HG02938 (cell line): ENCODE measurements at regions not wholly inside any gene's neighbourhood (a gene's known extent, or its start where the extent isn't known, plus 50 kb on each side); places are given as distances from the start of the nearest gene placed in this dataset.

ENCODE experiments used
- ATAC-seq: cut with Tn5 transposase; IDR thresholded peaks from one replicate; pipeline ENCODE4 v1.9.1; 2021; ENCODE audit warnings: mild to moderate bottlenecking, moderate library complexity; ENCODE audit not compliant: unreplicated experiment

DNA sequence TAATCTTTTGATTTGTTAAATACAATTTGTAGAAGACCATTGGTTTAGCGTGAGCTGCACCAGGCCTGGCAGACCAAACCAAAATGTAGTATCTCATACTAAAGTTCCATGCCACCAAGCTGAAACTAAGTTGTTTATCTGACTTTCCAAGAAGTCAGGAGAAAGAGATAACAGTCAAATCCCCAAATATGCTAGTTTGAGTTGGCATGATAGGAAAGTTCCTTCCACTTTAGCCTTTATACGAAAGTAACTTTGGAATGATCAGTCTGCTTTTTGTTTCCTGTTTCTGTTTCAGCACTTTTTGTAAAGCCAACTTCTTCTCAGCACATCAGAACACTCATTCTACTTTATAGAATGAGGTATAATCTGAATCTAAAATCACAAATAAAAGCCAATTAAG lies 449.2 kb downstream of the GRXCR1 start:
- no peak for ATAC-seq

GRCh38 chr4:43343298-43343697 lies 450.8 kb downstream of the GRXCR1 start:
- no peak for ATAC-seq

GRCh38 chr4:43345323-43345925 lies 452.9 kb downstream of the GRXCR1 start:
- no peak for ATAC-seq

DNA sequence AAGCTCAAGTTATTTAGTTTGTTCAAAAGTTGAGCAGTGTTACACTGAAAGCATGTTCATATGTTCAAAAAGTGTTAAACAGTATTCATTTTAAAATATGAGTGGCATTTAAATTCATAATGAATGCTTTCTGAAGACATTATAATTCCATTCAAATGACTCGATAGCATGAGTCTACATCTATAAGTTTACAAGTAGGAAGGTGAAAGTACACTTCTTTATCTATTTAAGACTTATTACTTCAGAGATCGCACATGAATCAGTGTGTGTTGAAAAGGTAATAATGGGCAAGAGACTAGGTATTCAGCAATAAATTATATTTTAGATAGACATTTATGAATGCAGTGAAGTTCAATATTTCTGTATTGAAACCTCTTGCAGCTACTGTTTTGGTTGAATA lies 456.1 kb downstream of the GRXCR1 start:
- ATAC-seq = no peak

DNA sequence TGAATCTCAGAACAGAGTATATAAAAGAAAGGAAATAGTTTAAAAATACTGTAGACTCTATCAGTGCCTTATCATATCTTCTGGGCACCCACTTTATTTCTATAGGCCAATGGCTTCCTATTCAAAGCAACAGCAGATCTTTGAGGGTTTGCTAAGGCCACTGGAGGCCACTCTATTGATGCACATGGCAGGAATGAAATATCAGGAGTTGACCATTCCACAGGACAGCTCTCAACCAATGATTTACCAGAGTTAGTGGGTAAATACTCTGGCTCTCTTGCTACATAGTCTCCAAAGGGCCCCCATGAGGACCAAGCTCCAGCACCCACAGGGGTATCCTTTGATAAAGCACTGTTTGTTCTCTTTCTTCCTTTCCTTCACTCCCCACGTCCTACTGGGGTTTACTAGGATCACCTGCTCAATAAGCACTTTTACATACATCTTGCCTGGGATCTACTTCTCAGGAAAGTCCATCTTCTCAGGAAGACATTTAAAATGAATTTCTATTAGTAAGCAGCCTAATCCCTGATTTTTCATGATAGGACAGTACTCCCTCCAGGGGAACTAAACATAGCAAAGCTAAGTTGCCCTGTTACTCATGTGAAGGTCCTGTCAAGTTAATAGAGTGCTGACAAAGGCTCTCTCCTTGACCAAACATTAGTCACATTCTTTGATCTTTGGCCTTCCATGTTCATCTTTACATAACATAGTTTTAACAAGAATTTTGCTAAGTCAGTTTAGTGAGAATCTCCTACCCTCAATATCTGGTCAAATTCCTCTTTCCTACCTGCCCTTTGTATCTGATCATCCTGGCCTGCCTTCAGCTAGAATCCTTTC lies 459.7 kb downstream of the GRXCR1 start:
- no peak for ATAC-seq

DNA sequence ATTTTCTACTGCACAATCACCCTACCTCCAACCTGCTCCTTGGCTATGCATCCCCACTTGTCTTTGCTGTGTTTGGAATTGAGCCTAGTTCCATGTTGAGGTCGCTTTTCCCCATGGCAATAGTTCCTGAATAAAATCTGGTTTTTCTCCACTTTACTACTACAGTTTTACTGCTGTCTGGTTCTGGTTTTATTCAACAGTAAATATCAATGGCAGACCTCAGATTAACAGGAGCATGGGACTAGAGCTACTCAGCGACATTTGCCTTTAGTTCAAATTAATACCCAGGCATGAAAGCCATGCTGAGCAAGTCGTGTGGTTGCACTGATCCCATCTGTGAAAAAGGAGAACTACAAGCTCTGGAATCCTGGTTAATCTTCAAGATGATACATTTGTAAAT lies 460.3 kb downstream of the GRXCR1 start:
- ATAC-seq = no peak

GRCh38 chr4:43353552-43353951 lies 461.0 kb downstream of the GRXCR1 start:
- ATAC-seq = no peak

DNA sequence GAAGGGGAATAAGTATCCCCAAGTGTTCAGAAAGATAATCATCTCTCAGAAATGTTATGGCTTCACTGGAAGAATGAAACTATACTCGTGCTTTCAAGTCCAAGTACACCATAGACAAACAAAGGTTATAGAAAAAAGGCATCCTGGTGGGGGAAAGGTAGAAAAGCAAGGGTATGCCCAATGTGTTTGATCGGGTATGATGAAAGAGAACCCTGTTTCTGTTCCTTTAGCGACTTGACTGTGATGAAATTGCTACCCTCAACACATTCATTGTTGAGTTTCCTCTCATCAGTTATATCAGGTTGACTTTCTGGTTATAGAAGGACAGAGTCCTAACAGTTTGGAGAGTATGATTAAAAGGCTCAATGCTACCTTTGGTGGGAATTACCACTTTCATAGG lies 464.3 kb downstream of the GRXCR1 start:
- ATAC-seq = no peak

- no peak for ATAC-seq
Measured at GRCh38 chr4:43357252-43357974, 464.9 kb downstream of the GRXCR1 start.

- ATAC-seq = no peak
Measured at GRCh38 chr4:43360296-43360695, 467.8 kb downstream of the GRXCR1 start.

GRCh38 chr4:43362875-43363636 lies 470.5 kb downstream of the GRXCR1 start:
- ATAC-seq = no peak

DNA sequence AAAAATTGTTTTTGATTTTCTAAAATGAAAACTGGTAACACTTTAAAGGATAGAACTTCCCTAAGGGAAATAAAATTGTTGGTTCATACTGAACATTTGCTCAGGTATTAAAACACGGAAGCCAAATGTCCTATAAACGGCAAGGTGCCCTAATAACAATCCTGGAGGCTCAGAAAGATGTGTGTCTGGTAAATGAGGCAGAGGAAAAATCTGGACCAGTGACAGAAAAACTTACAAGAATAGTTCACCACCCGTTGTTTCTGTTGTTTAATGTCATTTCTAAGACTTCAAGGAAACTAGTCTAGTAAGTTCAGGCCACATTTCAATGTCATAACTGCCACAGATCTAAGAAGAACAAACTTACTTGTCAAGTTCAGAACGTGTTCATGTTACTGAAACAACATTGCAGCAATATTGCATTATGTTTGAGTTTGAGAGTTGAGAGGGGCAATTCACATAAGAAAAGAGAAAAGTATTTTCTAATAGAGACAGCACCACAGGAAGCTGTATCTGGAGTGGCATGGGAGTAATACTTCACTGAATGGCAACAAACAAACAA lies 476.6 kb downstream of the GRXCR1 start:
- ATAC-seq = no peak

GRCh38 chr4:43373201-43373600 lies 480.7 kb downstream of the GRXCR1 start:
- ATAC-seq = no peak

DNA sequence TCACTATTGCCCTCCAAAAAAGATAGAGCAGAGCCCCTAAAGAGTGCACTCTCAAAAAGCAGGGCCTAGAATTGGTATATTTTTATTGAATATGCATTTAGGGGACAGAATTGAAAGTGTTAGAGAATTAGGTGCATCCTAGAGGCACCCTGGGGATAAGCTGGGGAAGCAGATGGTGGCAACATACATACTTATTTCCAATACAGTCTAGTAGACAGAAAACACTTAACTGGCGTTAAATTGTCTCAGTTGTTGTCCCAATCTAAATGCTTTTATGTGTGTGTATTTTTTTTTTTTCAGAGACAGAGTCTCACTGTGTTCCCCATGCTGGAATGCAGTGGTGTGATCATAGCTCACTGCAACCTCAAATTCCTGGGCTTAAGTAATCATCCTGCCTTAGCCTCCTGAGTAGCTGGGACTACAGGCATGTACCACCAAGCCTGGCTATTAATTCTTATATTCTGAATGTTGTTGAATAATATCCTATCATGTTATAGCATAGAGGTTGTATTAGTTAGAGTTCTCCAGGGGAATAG lies 481.8 kb downstream of the GRXCR1 start:
- no peak for ATAC-seq

DNA sequence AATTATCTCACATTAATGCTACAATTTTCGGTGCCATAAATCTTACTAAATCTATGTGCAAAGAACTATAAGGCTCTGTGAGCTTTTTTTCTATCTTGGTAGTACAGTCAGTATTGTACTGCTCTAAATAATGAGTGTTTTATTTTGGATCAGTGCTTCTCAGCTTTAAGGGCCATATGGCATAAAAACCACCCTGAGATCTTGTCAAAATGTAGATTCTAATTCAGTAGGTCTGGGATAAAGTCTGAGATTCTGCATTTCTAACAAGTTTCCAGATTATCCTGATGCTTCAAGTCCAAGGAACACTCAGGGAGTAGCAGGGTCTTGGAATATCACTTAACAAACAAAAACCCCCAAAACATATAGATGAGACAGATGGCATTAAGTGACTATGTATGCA lies 486.5 kb downstream of the GRXCR1 start:
- no peak for ATAC-seq

DNA sequence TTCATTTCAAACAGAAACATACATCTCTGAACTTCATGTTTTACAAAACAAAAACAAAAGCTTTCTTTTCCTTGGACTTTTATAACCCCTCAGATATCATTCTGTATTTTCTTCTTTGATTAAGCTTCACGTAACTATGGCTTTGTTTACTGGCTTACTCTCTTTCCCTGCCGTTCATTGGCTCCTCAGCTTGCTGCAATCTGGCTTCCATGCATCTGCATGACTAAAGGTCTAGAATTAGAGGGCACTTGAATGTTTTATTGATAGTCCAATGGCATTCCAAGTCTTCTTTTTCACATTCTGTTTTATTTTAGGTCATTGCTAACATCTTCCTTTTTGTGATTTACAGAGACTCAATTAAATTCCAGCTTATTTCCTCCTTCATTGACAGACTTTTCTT lies 487.6 kb downstream of the GRXCR1 start:
- no peak for ATAC-seq

DNA sequence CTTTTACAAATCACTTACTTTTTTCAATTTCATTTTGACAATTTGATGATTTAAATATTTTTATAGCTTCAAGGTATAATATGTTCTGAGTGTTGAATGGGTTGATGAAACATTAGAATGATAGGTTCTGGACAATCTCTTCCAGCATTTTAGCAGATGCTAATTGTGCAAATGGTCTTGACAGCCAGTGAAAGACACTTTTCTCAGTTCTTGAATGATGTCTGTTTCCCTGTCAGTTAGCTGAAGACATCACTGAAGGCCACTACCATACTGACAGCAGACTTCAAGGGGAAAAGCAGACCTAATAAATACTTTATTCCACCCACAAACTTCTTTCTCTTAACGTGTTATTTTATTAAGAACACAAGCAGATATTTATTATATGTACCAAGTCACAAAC lies 498.6 kb downstream of the GRXCR1 start:
- ATAC-seq = no peak

GRCh38 chr4:43394976-43395375 lies 502.5 kb downstream of the GRXCR1 start:
- no peak for ATAC-seq

GRCh38 chr4:43399726-43400125 lies 507.2 kb downstream of the GRXCR1 start:
- ATAC-seq = no peak

DNA sequence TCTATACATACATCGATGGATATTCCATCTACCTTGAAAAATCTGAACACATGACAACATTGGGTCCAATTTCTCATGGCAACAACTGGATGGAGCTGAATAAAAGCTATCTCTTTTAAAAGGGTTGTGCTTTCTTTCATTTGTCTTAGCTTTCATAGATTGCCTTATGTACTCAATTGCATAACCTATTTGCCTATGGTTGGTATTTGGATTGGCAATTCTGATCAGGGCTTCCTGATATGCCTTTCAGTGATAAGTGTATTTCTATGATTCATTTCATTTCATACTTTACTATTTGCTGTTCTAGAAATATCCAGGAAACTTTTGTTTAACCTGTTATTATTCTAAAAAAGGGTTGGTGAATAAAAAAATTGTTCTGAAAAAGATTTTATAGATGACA lies 509.9 kb downstream of the GRXCR1 start:
- ATAC-seq = no peak

GRCh38 chr4:43410636-43411035 lies 518.1 kb downstream of the GRXCR1 start:
- no peak for ATAC-seq
